HepG2 (cell line): ENCODE measurements at regions not wholly inside any gene's neighbourhood (a gene's known extent, or its start where the extent isn't known, plus 50 kb on each side); places are given as distances from the start of the nearest gene placed in this dataset.

ENCODE experiments used
- ATAC-seq: fragments of 200-7000 bp; cut with Tn5 transposase; 3 replicates; pipeline ENCODE4 v1.9.1; 2020; ENCODE audit warnings: mild to moderate bottlenecking, moderate library complexity
- BruUV-seq: library from RNA; stranded (reverse); fragments of 400-500 nt; replicated peaks from 2 replicates; lab custom pipeline; 2021; lab: Mats Ljungman, UMichigan
- CTCF ChIA-PET: fragments of 300-600 bp; formaldehyde crosslinking; extraction: SDS; loops from one replicate; lab custom pipeline; 2021; ENCODE audit warnings: low total read pairs, inconsistent platforms, low intra/inter-chr PET ratio; lab: Yijun Ruan, JAX
- POLR2A ChIA-PET: fragments of 350-600 bp; sonication (Branson Sonifier 250); formaldehyde crosslinking; loops from one replicate; lab custom pipeline; 2020; ENCODE audit warnings: antibody characterized with exemption, inconsistent platforms; lab: Yijun Ruan, JAX
- DNase-seq: peaks from one replicate; pipeline ENCODE4 v3.0.0-alpha.2; 2015; ENCODE audit warnings: low spot score
- FAIRE-seq: peaks from 3 replicates; lab custom pipeline; 2011; peaks lifted over from hg19 to GRCh38; lab: Jason Lieb, UNC
- H2AFZ ChIP-seq: one replicate; pipeline ENCODE4 v1.6.1; 2011; ENCODE audit warnings: low read length, inconsistent platforms
- H3K27ac ChIP-seq: fragments of 300-600 bp; 3 replicates; pipeline ENCODE4 v1.8.0; 2011; ENCODE audit warnings: mixed run types, mild to moderate bottlenecking, mixed read lengths, low read length, inconsistent platforms; ENCODE audit not compliant: insufficient read depth; ENCODE audit errors: extremely low read length
- H3K27me3 ChIP-seq, 2 experiments: fragments of 200-600 bp in 1 of 2; 2 replicates in 1 of 2; 3 replicates in 1 of 2; pipeline versions ENCODE4 v1.6.0 to v1.8.0; 2011; ENCODE audit warnings: low read length in 2 of 2, mild to moderate bottlenecking in 2 of 2, moderate library complexity in 2 of 2, inconsistent platforms in 1 of 2; ENCODE audit not compliant: insufficient read depth in 2 of 2, control insufficient read depth in 1 of 2
- H3K36me3 ChIP-seq, 2 experiments: fragments of 200-600 bp in 1 of 2; replicated peaks in 1 of 2; 2 replicates in 1 of 2; 3 replicates in 1 of 2; pipeline versions ENCODE4 v1.5.1 to v1.8.0; 2011; ENCODE audit warnings: low read length in 2 of 2, inconsistent platforms in 1 of 2; ENCODE audit not compliant: insufficient read depth in 2 of 2, control insufficient read depth in 1 of 2
- H3K4me1 ChIP-seq: 2 replicates; pipeline ENCODE4 v1.5.1; 2012; ENCODE audit warnings: low read length, inconsistent platforms; ENCODE audit not compliant: insufficient read depth
- H3K4me2 ChIP-seq: 2 replicates; pipeline ENCODE4 v1.6.0; 2011; ENCODE audit warnings: low read depth, low read length, inconsistent platforms
- H3K4me3 ChIP-seq, 3 experiments: fragments of 200-600 bp in 1 of 3; sonication (generic), shearing (Covaris generic) in 1 of 3; replicated peaks in 1 of 3; 2 replicates each; pipeline ENCODE4 v1.5.1; 2011 to 2016; ENCODE audit warnings: low read length in 3 of 3, inconsistent platforms in 2 of 3, low read depth in 2 of 3, mild to moderate bottlenecking in 2 of 3, control low read depth in 1 of 3, mixed read lengths in 1 of 3; ENCODE audit not compliant: insufficient read depth in 1 of 3
- H3K79me2 ChIP-seq: one replicate; pipeline ENCODE4 v1.6.1; 2011; ENCODE audit warnings: low read length, inconsistent platforms; ENCODE audit not compliant: insufficient read depth
- H3K9ac ChIP-seq: 2 replicates; pipeline ENCODE4 v1.6.0; 2011; ENCODE audit warnings: mild to moderate bottlenecking, low read depth, low read length, inconsistent platforms; ENCODE audit not compliant: insufficient read depth
- H3K9me3 ChIP-seq: 2 replicates; pipeline ENCODE4 v1.5.1; 2012; ENCODE audit warnings: mild to moderate bottlenecking, low read length
- H4K20me1 ChIP-seq: 2 replicates; pipeline ENCODE4 v1.6.0; 2011; ENCODE audit warnings: inconsistent platforms, mild to moderate bottlenecking, low read length, moderate library complexity; ENCODE audit not compliant: insufficient read depth
- DPF2 ChIP-seq: sonication (generic); formaldehyde crosslinking; IDR thresholded peaks from 2 replicates; pipeline ENCODE4 v1.4.0; 2020; ENCODE audit warnings: mild to moderate bottlenecking, low read depth, missing genetic modification reagents, borderline replicate concordance
- FOSL2 ChIP-seq: sonication (generic); formaldehyde crosslinking; IDR thresholded peaks from 2 replicates; pipeline ENCODE4 v1.4.0; 2020; ENCODE audit warnings: missing genetic modification reagents
- GABPB1 ChIP-seq: IDR thresholded peaks from 2 replicates; pipeline ENCODE4 v1.6.1; 2016; ENCODE audit warnings: mild to moderate bottlenecking, missing genetic modification reagents, moderate library complexity, missing compliant biosample characterization
- HNRNPLL ChIP-seq: fragments of 200-400 bp; formaldehyde crosslinking; IDR thresholded peaks from 2 replicates; pipeline ENCODE4 v1.6.1; 2017; ENCODE audit warnings: mild to moderate bottlenecking, low read depth, low read length; ENCODE audit not compliant: poor library complexity, severe bottlenecking
- PHB2 ChIP-seq: fragments of 450-650 bp; IDR thresholded peaks from 2 replicates; pipeline ENCODE4 v1.6.1; 2018; ENCODE audit not compliant: partially characterized antibody
- SP5 ChIP-seq: IDR thresholded peaks from 2 replicates; pipeline ENCODE4 v1.6.1; 2016; ENCODE audit warnings: low read depth, borderline replicate concordance
- ZNF777 ChIP-seq: sonication (generic); formaldehyde crosslinking; IDR thresholded peaks from 2 replicates; pipeline ENCODE4 v1.4.0; 2020; ENCODE audit warnings: missing genetic modification reagents
- WGBS: methylation state at CpG from one replicate; pipeline ENCODE4 v1.1.6; 2017; ENCODE audit warnings: low lambda C conversion rate; 5-methylcytosine and 5-hydroxymethylcytosine counted together
- in situ Hi-C: cut with HindIII; loops from 2 replicates; pipeline ENCODE4 v1.10.0; 2017; ENCODE audit warnings: low pct_unique_long_range_greater_than_20kb; ENCODE audit not compliant: extremely low pct_ligation_motif_present
- intact Hi-C: fragments of 100-400 bp; cut with micrococcal nuclease; formaldehyde crosslinking; loops from one replicate; pipeline ENCODE4 v1.10.0; 2022; ENCODE audit not compliant: unreplicated experiment
- TF ChIP-seq, protein P1 (sequence below): sonication (generic); formaldehyde crosslinking; IDR thresholded peaks from 2 replicates; pipeline ENCODE4 v1.4.0; 2020; ENCODE audit warnings: missing genetic modification reagents
- TF ChIP-seq, protein P2 (sequence below): sonication (generic); formaldehyde crosslinking; IDR thresholded peaks from 2 replicates; pipeline ENCODE4 v1.9.0; 2022; ENCODE audit warnings: low read depth, missing genetic modification reagents

DNA sequence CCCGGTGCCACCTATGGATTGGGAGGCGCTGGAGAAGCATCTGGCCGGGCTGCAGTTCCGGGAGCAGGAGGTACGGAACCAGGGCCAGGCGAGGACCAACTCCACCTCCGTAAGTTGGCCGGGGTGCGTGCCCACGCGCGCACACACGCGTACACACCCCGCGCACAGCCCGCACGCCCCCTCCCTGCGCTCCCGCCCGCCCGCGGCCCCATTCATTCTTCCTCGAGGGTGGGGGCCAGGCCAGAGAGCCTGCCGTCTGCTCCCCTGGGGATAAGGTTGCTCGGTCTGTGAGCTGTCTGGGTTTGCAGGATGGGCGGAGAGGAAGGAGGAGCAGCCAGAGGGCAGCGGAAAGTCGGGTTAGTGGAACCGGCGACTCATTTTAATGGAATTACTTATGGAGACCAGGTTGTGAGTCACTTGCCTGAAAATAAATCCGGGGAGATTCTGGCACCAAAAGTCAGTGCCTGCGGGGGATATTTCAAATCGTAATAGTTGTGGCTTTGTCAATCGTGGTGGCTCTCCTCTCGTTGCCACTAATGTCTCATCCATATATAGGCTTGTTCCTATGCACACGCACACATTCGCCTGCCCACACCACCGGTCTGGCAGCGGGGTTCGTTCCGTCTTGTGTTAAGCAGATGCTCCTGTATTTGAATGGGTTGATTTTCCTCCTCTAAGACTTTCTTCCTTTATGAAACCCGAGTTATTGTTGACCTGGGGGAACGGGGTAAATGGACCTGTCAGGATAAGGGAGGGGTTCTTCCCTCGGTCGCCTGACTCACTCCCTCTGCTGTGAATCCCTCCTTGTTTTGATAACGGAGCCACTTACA lies 223.4 kb upstream of the IL12A start:
- H3K9ac ChIP-seq = no peak overlapping the region
- BruUV-seq = no TSS peak
- in situ Hi-C loops (no loop called here), intact Hi-C loops (loop anchor here (2.0 kb wide), 2 partner anchors 18 to 40 kb away; no protein-coding TSS in a partner anchor)
- WGBS = 8% methylated on average over 19 of the region's 47 CpGs
- POLR2A ChIA-PET = no interaction called here
- no peaks in the 10 kb centered on the region for H4K20me1 ChIP-seq
- no peak for FAIRE-seq
- CTCF ChIA-PET = interaction anchor here (1.8 kb wide), 1 partner anchor 40 kb away, joined by 5 read pairs; no protein-coding TSS in a partner anchor
- H3K9me3 ChIP-seq = no peaks in the 10 kb centered on the region
- H3K4me2 ChIP-seq = peak overlapping the region; percentile 73
- peak overlapping the region; percentile 44 to 70 (median 50); a peak in 4 of 6 replicates for H3K4me3 ChIP-seq
- ATAC-seq = peak; percentile 55
- no peak overlapping the region for H2AFZ ChIP-seq
- TF ChIP-seq, protein P1, sequence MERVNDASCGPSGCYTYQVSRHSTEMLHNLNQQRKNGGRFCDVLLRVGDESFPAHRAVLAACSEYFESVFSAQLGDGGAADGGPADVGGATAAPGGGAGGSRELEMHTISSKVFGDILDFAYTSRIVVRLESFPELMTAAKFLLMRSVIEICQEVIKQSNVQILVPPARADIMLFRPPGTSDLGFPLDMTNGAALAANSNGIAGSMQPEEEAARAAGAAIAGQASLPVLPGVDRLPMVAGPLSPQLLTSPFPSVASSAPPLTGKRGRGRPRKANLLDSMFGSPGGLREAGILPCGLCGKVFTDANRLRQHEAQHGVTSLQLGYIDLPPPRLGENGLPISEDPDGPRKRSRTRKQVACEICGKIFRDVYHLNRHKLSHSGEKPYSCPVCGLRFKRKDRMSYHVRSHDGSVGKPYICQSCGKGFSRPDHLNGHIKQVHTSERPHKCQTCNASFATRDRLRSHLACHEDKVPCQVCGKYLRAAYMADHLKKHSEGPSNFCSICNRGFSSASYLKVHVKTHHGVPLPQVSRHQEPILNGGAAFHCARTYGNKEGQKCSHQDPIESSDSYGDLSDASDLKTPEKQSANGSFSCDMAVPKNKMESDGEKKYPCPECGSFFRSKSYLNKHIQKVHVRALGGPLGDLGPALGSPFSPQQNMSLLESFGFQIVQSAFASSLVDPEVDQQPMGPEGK = peak; percentile 14; the same call in 1 of the 2 replicates
- TF ChIP-seq ZNF777 (peak; percentile 69; the same call in 1 of the 2 replicates), HNRNPLL (peak; percentile 60), PHB2 (no peak), SP5 (CRISPR knock-in tag) (0 out of 2 replicates have a peak, but pooled peaks have one; percentile 39), GABPB1 (0 out of 2 replicates have a peak, but pooled peaks have one; percentile 24), DPF2 (CRISPR knock-in tag) (no peak), FOSL2 (CRISPR knock-in tag) (0 out of 2 replicates have a peak, but pooled peaks have one; percentile 12)
- TF ChIP-seq, protein P2, sequence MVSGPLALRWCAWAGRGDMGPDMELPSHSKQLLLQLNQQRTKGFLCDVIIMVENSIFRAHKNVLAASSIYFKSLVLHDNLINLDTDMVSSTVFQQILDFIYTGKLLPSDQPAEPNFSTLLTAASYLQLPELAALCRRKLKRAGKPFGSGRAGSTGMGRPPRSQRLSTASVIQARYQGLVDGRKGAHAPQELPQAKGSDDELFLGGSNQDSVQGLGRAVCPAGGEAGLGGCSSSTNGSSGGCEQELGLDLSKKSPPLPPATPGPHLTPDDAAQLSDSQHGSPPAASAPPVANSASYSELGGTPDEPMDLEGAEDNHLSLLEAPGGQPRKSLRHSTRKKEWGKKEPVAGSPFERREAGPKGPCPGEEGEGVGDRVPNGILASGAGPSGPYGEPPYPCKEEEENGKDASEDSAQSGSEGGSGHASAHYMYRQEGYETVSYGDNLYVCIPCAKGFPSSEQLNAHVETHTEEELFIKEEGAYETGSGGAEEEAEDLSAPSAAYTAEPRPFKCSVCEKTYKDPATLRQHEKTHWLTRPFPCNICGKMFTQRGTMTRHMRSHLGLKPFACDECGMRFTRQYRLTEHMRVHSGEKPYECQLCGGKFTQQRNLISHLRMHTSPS (CRISPR knock-in tag) = no peak
- H3K4me1 ChIP-seq = peaks cover 18% of the 10 kb centered on the region
- no peaks in the 10 kb centered on the region for H3K79me2 ChIP-seq
- H3K27me3 ChIP-seq = peaks cover 10 to 44% of the 10 kb centered on the region in 2 experiments
- no peaks in the 10 kb centered on the region for H3K36me3 ChIP-seq
- no peak for DNase-seq
- H3K27ac ChIP-seq = no peak overlapping the region
